ENCODE measurements at regions not wholly inside any gene's neighbourhood (a gene's known extent, or its start where the extent isn't known, plus 50 kb on each side); places are given as distances from the start of the nearest gene placed in this dataset.

- TF ChIP-seq ZFP3 (CRISPR knock-in tag; IDR thresholded peaks at IDR 0.05) (no peak), ARNTL (CRISPR knock-in tag; IDR thresholded peaks at IDR 0.05; ENCODE audit: borderline replicate concordance, low read depth) (no peak), PATZ1 (CRISPR knock-in tag; IDR thresholded peaks at IDR 0.05; ENCODE audit: borderline replicate concordance) (no peak), TSHZ2 (CRISPR knock-in tag; IDR thresholded peaks at IDR 0.05) (no peak), ZNF70 (CRISPR knock-in tag; IDR thresholded peaks at IDR 0.05) (no peak), ZC3H10 (CRISPR knock-in tag; IDR thresholded peaks at IDR 0.05) (no peak), TOX (CRISPR knock-in tag; IDR thresholded peaks at IDR 0.05; ENCODE audit: borderline replicate concordance) (no peak), GLIS3 (CRISPR knock-in tag; IDR thresholded peaks at IDR 0.05) (no peak), RARB (CRISPR knock-in tag; IDR thresholded peaks at IDR 0.05) (no peak), PPARA (CRISPR knock-in tag; IDR thresholded peaks at IDR 0.05; ENCODE audit: borderline replicate concordance) (no peak)
- TF ChIP-seq, protein P1, sequence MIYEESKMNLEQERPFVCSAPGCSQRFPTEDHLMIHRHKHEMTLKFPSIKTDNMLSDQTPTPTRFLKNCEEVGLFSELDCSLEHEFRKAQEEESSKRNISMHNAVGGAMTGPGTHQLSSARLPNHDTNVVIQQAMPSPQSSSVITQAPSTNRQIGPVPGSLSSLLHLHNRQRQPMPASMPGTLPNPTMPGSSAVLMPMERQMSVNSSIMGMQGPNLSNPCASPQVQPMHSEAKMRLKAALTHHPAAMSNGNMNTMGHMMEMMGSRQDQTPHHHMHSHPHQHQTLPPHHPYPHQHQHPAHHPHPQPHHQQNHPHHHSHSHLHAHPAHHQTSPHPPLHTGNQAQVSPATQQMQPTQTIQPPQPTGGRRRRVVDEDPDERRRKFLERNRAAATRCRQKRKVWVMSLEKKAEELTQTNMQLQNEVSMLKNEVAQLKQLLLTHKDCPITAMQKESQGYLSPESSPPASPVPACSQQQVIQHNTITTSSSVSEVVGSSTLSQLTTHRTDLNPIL (CRISPR knock-in tag; IDR thresholded peaks at IDR 0.05; ENCODE audit: low read depth), result no peak
- TF ChIP-seq, protein P2, sequence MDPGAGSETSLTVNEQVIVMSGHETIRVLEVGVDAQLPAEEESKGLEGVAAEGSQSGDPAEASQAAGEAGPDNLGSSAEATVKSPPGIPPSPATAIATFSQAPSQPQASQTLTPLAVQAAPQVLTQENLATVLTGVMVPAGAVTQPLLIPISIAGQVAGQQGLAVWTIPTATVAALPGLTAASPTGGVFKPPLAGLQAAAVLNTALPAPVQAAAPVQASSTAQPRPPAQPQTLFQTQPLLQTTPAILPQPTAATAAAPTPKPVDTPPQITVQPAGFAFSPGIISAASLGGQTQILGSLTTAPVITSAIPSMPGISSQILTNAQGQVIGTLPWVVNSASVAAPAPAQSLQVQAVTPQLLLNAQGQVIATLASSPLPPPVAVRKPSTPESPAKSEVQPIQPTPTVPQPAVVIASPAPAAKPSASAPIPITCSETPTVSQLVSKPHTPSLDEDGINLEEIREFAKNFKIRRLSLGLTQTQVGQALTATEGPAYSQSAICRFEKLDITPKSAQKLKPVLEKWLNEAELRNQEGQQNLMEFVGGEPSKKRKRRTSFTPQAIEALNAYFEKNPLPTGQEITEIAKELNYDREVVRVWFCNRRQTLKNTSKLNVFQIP (CRISPR knock-in tag; IDR thresholded peaks at IDR 0.05; ENCODE audit: borderline replicate concordance, low read depth), result no peak
These were observed 196.0 kb upstream of the VRK2 start for GRCh38 chr2:57850415-57851130.

All from SK-N-SH treated with all-trans-retinoic acid at 6 μM for 48 hours (cell line).